Fibroblast of lung (primary cell): ENCODE measurements at regions not wholly inside any gene's neighbourhood (a gene's known extent, or its start where the extent isn't known, plus 50 kb on each side); places are given as distances from the start of the nearest gene placed in this dataset.

ENCODE experiments used
- CTCF ChIP-seq, 2 donors: IDR thresholded peaks in 1 of 2; conservative IDR thresholded peaks in 1 of 2; 1 replicate in 1 of 2; 2 replicates in 1 of 2; pipeline ENCODE4 v1.5.1; 2011 to 2012; ENCODE audit warnings: low read length in 2 of 2, control low read depth in 1 of 2, inconsistent platforms in 1 of 2, low read depth in 1 of 2, mild to moderate bottlenecking in 1 of 2
- EZH2 ChIP-seq: IDR thresholded peaks from 2 replicates; pipeline ENCODE4 v1.5.1; 2012; ENCODE audit warnings: low read length, control low read depth, mild to moderate bottlenecking; ENCODE audit errors: missing control alignments

GRCh38 chr12:89084751-89085150 lies 267.6 kb downstream of the DUSP6 start:
- TF ChIP-seq CTCF (conservative IDR thresholded peaks at IDR 0.05 in 1 of 2, IDR thresholded peaks at IDR 0.05 in 1 of 2; ENCODE audit: low read depth in 1 of 2, low read length in 2 of 2): no peak
- TF ChIP-seq EZH2: no peak
